SK-N-SH (cell line): ENCODE measurements at regions not wholly inside any gene's neighbourhood (a gene's known extent, or its start where the extent isn't known, plus 50 kb on each side); places are given as distances from the start of the nearest gene placed in this dataset.
"Not testable (repeated sequence)": the region's sequence is repeated elsewhere in the genome, so short reads cannot be mapped to it uniquely, and the experiment has no call there.

Source experiments
- CTCF ChIA-PET: fragments of 300-600, 350-600 bp; formaldehyde crosslinking; extraction: SDS; loops from one replicate; lab custom pipeline; 2021; lab: Yijun Ruan, JAX
- POLR2A ChIA-PET: fragments of 350-600 bp; sonication (Branson Sonifier 250); formaldehyde crosslinking; extraction: SDS; loops from one replicate; lab custom pipeline; 2020; ENCODE audit warnings: antibody characterized with exemption, inconsistent platforms; lab: Yijun Ruan, JAX
- DNase-seq: peaks from one replicate; pipeline ENCODE4 v3.0.0; 2012
- H2AFZ ChIP-seq: fragments of 200-600 bp; sonication (generic); 2 replicates; pipeline ENCODE4 v1.8.1; 2016; ENCODE audit warnings: antibody characterized with exemption, mild to moderate bottlenecking, low read depth
- H3F3A ChIP-seq: fragments of 200-600 bp; sonication (generic); replicated peaks from 2 replicates; pipeline ENCODE3; 2016; ENCODE audit warnings: antibody characterized with exemption, mild to moderate bottlenecking; ENCODE audit not compliant: insufficient read depth
- H3K27ac ChIP-seq, 2 experiments: fragments of 200-500 bp in 1 of 2; fragments of 200-600 bp in 1 of 2; sonication (Bioruptor generic) in 1 of 2; sonication (generic), shearing (Covaris generic) in 1 of 2; 2 replicates each; pipeline versions ENCODE4 v1.5.1 to v1.6.1; 2014 to 2016; ENCODE audit warnings: low read depth in 2 of 2, inconsistent platforms in 1 of 2, low read length in 1 of 2, mild to moderate bottlenecking in 1 of 2, mixed read lengths in 1 of 2
- H3K27me3 ChIP-seq: fragments of 200-600 bp; sonication (generic), shearing (Covaris generic); 2 replicates; pipeline ENCODE4 v1.6.1; 2016; ENCODE audit warnings: mixed run types; ENCODE audit not compliant: insufficient read depth
- H3K36me3 ChIP-seq, 2 experiments: fragments of 200-500 bp in 1 of 2; fragments of 200-600 bp in 1 of 2; sonication (Bioruptor generic) in 1 of 2; sonication (generic) in 1 of 2; replicated peaks in 1 of 2; 2 replicates each; pipeline versions ENCODE3 to v1.5.1; 2014 to 2016; ENCODE audit warnings: low read length in 1 of 2, mild to moderate bottlenecking in 1 of 2; ENCODE audit not compliant: insufficient read depth in 2 of 2, control insufficient read depth in 1 of 2
- H3K4me1 ChIP-seq, 2 experiments: fragments of 200-500 bp in 1 of 2; fragments of 200-600 bp in 1 of 2; sonication (Bioruptor generic) in 1 of 2; sonication (generic), shearing (Covaris generic) in 1 of 2; 2 replicates each; pipeline versions ENCODE4 v1.5.1 to v1.6.1; 2014 to 2016; ENCODE audit warnings: low read depth in 1 of 2, low read length in 1 of 2, mixed run types in 1 of 2; ENCODE audit not compliant: insufficient read depth in 2 of 2, control insufficient read depth in 1 of 2
- H3K4me2 ChIP-seq: fragments of 200-600 bp; sonication (generic), shearing (Covaris generic); 2 replicates; pipeline ENCODE4 v1.6.1; 2017; ENCODE audit warnings: mixed run types
- H3K4me3 ChIP-seq, 2 experiments: fragments of 200-500 bp in 1 of 2; fragments of 200-600 bp in 1 of 2; sonication (Bioruptor generic) in 1 of 2; sonication (generic), shearing (Covaris generic) in 1 of 2; 2 replicates each; pipeline versions ENCODE4 v1.5.1 to v1.8.1; 2014 to 2016; ENCODE audit warnings: low read depth in 2 of 2, inconsistent platforms in 1 of 2, low read length in 1 of 2, mild to moderate bottlenecking in 1 of 2, mixed read lengths in 1 of 2, moderate library complexity in 1 of 2
- H3K79me2 ChIP-seq: fragments of 200-600 bp; sonication (generic); 2 replicates; pipeline ENCODE4 v1.8.1; 2017; ENCODE audit warnings: mild to moderate bottlenecking; ENCODE audit not compliant: insufficient read depth
- H3K9ac ChIP-seq: fragments of 200-600 bp; sonication (generic); 2 replicates; pipeline ENCODE4 v1.6.1; 2017; ENCODE audit warnings: mixed run types
- H3K9me2 ChIP-seq: fragments of 200-600 bp; sonication (generic); 2 replicates; pipeline ENCODE4 v1.6.1; 2017; ENCODE audit warnings: mixed run types
- H3K9me3 ChIP-seq: fragments of 200-600 bp; sonication (generic); 2 replicates; pipeline ENCODE4 v1.6.1; 2017; ENCODE audit warnings: mixed run types, mild to moderate bottlenecking, moderate library complexity
- H4K20me1 ChIP-seq: fragments of 200-600 bp; sonication (generic); 2 replicates; pipeline ENCODE4 v1.6.1; 2017; ENCODE audit warnings: mild to moderate bottlenecking, mixed run types; ENCODE audit not compliant: insufficient read depth
- ELF1 ChIP-seq: IDR thresholded peaks from 2 replicates; pipeline ENCODE4 v1.4.0; 2012
- GATA2 ChIP-seq: sonication (generic); formaldehyde crosslinking; IDR thresholded peaks from 2 replicates; pipeline ENCODE4 v1.5.0; 2020; ENCODE audit warnings: mild to moderate bottlenecking, missing genetic modification reagents
- JUND ChIP-seq: IDR thresholded peaks from 2 replicates; pipeline ENCODE4 v1.4.0; 2012
- MXI1 ChIP-seq: IDR thresholded peaks from 2 replicates; pipeline ENCODE4 v1.6.1; 2012; ENCODE audit warnings: mild to moderate bottlenecking, low read depth, low read length, improper control_type of control experiment
- NFIC ChIP-seq: IDR thresholded peaks from 2 replicates; pipeline ENCODE4 v1.4.0; 2012; ENCODE audit warnings: borderline replicate concordance
- NRF1 ChIP-seq: IDR thresholded peaks from 2 replicates; pipeline ENCODE4 v1.6.1; 2012; ENCODE audit warnings: low read depth, mild to moderate bottlenecking, low read length
- RAD21 ChIP-seq: IDR thresholded peaks from 2 replicates; pipeline ENCODE4 v1.6.1; 2012; ENCODE audit warnings: mild to moderate bottlenecking, low read length
- REST ChIP-seq: IDR thresholded peaks from 2 replicates; pipeline ENCODE4 v1.6.1; 2012; ENCODE audit warnings: mild to moderate bottlenecking, low read depth, low read length, moderate library complexity
- TAF1 ChIP-seq: IDR thresholded peaks from 2 replicates; pipeline ENCODE4 v1.6.1; 2012; ENCODE audit warnings: low read depth, mild to moderate bottlenecking, low read length, moderate library complexity, borderline replicate concordance
- USF1 ChIP-seq: IDR thresholded peaks from 2 replicates; pipeline ENCODE4 v1.4.0; 2012; ENCODE audit warnings: low read depth, borderline replicate concordance
- USF2 ChIP-seq: fragments of 150-350 bp; IDR thresholded peaks from 2 replicates; pipeline ENCODE4 v1.6.1; 2017; ENCODE audit warnings: antibody characterized with exemption, low read length, low read depth, borderline replicate concordance
- YY1 ChIP-seq: IDR thresholded peaks from 2 replicates; pipeline ENCODE4 v1.4.0; 2012; ENCODE audit warnings: low read depth, mild to moderate bottlenecking
- ZBTB33 ChIP-seq: IDR thresholded peaks from 2 replicates; pipeline ENCODE4 v1.4.0; 2012; ENCODE audit warnings: low read depth, borderline replicate concordance
- WGBS: methylation state at CpG from one replicate; pipeline ENCODE4 v1.1.6; 2017; ENCODE audit warnings: low lambda C conversion rate; 5-methylcytosine and 5-hydroxymethylcytosine counted together

- Histone ChIP-seq H3K27ac (no peak overlapping the region), H4K20me1 (no peaks in the 10 kb centered on the region), H3K4me2 (no peak overlapping the region), H3K9me2 (no peaks in the 10 kb centered on the region), H3K79me2 (no peaks in the 10 kb centered on the region), H3K9ac (no peak overlapping the region), H3K4me3 (no peak overlapping the region), H3K36me3 (no peaks in the 10 kb centered on the region), H3K27me3 (no peaks in the 10 kb centered on the region), H3K4me1 (no peaks in the 10 kb centered on the region), H3F3A (no peaks in the 10 kb centered on the region)
- CTCF ChIA-PET: no interaction called here
- DNase-seq: no peak
- POLR2A ChIA-PET: no interaction called here
- 72% methylated on average over 3 of the region's 3 CpGs for WGBS
- TF ChIP-seq ZBTB33: no peak
- no peak for TF ChIP-seq GATA2 (CRISPR knock-in tag)
- no peak for TF ChIP-seq REST
- TF ChIP-seq JUND: no peak
- no peak for TF ChIP-seq NRF1
- no peak for TF ChIP-seq NFIC
- TF ChIP-seq ELF1: no peak
- no peak for TF ChIP-seq MXI1
- no peak for TF ChIP-seq RAD21
- no peak for TF ChIP-seq USF2
- TF ChIP-seq TAF1: no peak
- TF ChIP-seq, all 33 proteins: peak for 0
- Histone ChIP-seq H3K9me3 (no peaks in the 10 kb centered on the region), H2AFZ (no peak overlapping the region)
Measured at GRCh38 chr1:70827030-70827429, 220.6 kb downstream of the PTGER3 start.

GRCh38 chr1:70828177-70828576, 219.4 kb downstream of the PTGER3 start:
- Histone ChIP-seq H4K20me1 (no peaks in the 10 kb centered on the region), H2AFZ (no peak overlapping the region), H3K9me2 (no peaks in the 10 kb centered on the region), H3K4me3 (no peak overlapping the region), H3K9me3 (no peaks in the 10 kb centered on the region), H3F3A (no peaks in the 10 kb centered on the region), H3K36me3 (no peaks in the 10 kb centered on the region), H3K27ac (no peak overlapping the region), H3K9ac (no peak overlapping the region), H3K4me2 (no peak overlapping the region), H3K27me3 (no peaks in the 10 kb centered on the region), H3K4me1 (no peaks in the 10 kb centered on the region), H3K79me2 (no peaks in the 10 kb centered on the region)
- CTCF ChIA-PET: no interaction called here
- DNase-seq: no peak
- 69% methylated on average over 1 of the region's 1 CpG for WGBS
- POLR2A ChIA-PET: no interaction called here
- TF ChIP-seq USF1 (no peak), YY1 (no peak)

- H3K4me2 ChIP-seq, H3K27me3 ChIP-seq, POLR2A ChIA-PET, H4K20me1 ChIP-seq, CTCF ChIA-PET, H3F3A ChIP-seq, DNase-seq, H3K9me2 ChIP-seq, H3K9me3 ChIP-seq, H2AFZ ChIP-seq, H3K9ac ChIP-seq, H3K79me2 ChIP-seq, H3K36me3 ChIP-seq, H3K27ac ChIP-seq, H3K4me1 ChIP-seq, H3K4me3 ChIP-seq: not testable (repeated sequence)
- 35% methylated on average over 2 of the region's 2 CpGs for WGBS
Measured at GRCh38 chr1:70834365-70834764, 213.3 kb downstream of the PTGER3 start.
